Body of pancreas (tissue), 4 donors: ENCODE measurements at regions not wholly inside any gene's neighbourhood (a gene's known extent, or its start where the extent isn't known, plus 50 kb on each side); places are given as distances from the start of the nearest gene placed in this dataset.

Source experiments
- ATAC-seq: fragments of 150-250 bp; one replicate; pipeline ENCODE4 v1.9.1; 2016
- DNase-seq, 4 donors: peaks; one replicate each; pipeline ENCODE4 v3.0.0-alpha.2; 2019
- H3K27ac ChIP-seq, 4 donors: fragments of 200-600 bp; sonication (generic); 1 replicate in 3 of 4; 2 replicates in 1 of 4; pipeline versions ENCODE4 v1.5.1 to v1.6.1; 2016 to 2019; ENCODE audit warnings: mild to moderate bottlenecking in 1 of 4, mixed read lengths in 1 of 4, moderate library complexity in 1 of 4
- H3K27me3 ChIP-seq, 2 donors: fragments of 200-600 bp; sonication (generic); one replicate each; pipeline ENCODE4 v1.6.0; 2016; ENCODE audit warnings: mild to moderate bottlenecking in 1 of 2
- H3K36me3 ChIP-seq, 2 donors: fragments of 200-600 bp; sonication (generic); replicated peaks in 1 of 2; 2 replicates each; pipeline ENCODE4 v1.5.1; 2016; ENCODE audit warnings: low read depth in 2 of 2; ENCODE audit not compliant: insufficient read depth in 1 of 2
- H3K4me1 ChIP-seq: fragments of 200-600 bp; sonication (generic); one replicate; pipeline ENCODE4 v1.6.0; 2016
- H3K4me3 ChIP-seq, 2 donors: fragments of 200-600 bp; sonication (generic); 1 replicate in 1 of 2; 2 replicates in 1 of 2; pipeline ENCODE4 v1.5.1; 2016 to 2019
- H3K9me3 ChIP-seq, 3 donors: fragments of 200-600 bp; sonication (generic); 1 replicate in 2 of 3; 2 replicates in 1 of 3; pipeline ENCODE4 v1.5.1; 2016
- CTCF ChIP-seq, 7 experiments: fragments of 450-650 bp in 4 of 7; fragments of 200-600 bp in 3 of 7; sonication (generic) in 3 of 7; IDR thresholded peaks; one replicate each; pipeline ENCODE4 v1.5.1; 2016 to 2019; ENCODE audit warnings: antibody characterized with exemption in 7 of 7
- POLR2A ChIP-seq, 3 donors: fragments of 450-650 bp; IDR thresholded peaks; one replicate each; pipeline ENCODE4 v1.6.1; 2016; ENCODE audit warnings: antibody characterized with exemption in 3 of 3, mild to moderate bottlenecking in 2 of 3
- WGBS, 2 donors: methylation state at CpG; one replicate each; pipeline ENCODE4 v1.1.5; 2017; 5-methylcytosine and 5-hydroxymethylcytosine counted together
- intact Hi-C: fragments of 100-400 bp; cut with DNase I; formaldehyde crosslinking; loops from one replicate; pipeline ENCODE4 v1.15.1; 2023

- intact Hi-C loops: no loop called here
- no peaks in the 10 kb centered on the region for H3K36me3 ChIP-seq
- DNase-seq (no peak), ATAC-seq (no peak)
- no peaks in the 10 kb centered on the region for H3K4me1 ChIP-seq
- WGBS, 2 donors: 64% methylated on average over 4 of the region's 4 CpGs
- no peaks in the 10 kb centered on the region for H3K27me3 ChIP-seq
- no peak for TF ChIP-seq POLR2A (IDR thresholded peaks at IDR 0.05)
- no peak overlapping the region for H3K27ac ChIP-seq
- H3K4me3 ChIP-seq: no peak overlapping the region
- no peaks in the 10 kb centered on the region for H3K9me3 ChIP-seq
These were observed 308.1 kb downstream of the TMX3 start for GRCh38 chr18:68406761-68407160.

DNA sequence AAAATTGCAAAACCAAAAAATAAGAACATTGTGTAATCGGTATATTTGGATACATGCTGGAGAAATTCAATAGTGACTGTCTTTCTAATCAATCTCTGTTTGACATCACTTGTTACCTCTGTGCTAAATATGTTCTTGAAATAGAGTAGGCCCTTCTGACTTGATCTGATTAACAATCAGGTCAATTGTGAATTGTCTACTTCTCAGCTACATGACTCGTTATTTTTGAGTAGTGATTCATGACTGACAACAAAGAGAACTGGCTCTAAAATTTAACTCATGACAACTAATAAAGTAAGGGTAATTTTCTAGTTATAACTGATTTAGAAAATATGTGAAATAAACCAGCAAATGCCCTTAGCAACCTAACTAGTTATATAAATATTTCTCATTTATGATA lies 312.1 kb downstream of the TMX3 start:
- DNase-seq (no peak), ATAC-seq (no peak)
- TF ChIP-seq CTCF (IDR thresholded peaks at IDR 0.05) (no peak), POLR2A (IDR thresholded peaks at IDR 0.05) (no peak)
- 34 to 53% methylated on average over 2 of the region's 2 CpGs for WGBS, 2 donors
- no peak overlapping the region for H3K4me3 ChIP-seq
- no peaks in the 10 kb centered on the region for H3K36me3 ChIP-seq
- intact Hi-C loops: no loop called here
- H3K27me3 ChIP-seq: no peaks in the 10 kb centered on the region
- no peaks in the 10 kb centered on the region for H3K4me1 ChIP-seq
- H3K9me3 ChIP-seq: no peaks in the 10 kb centered on the region
- H3K27ac ChIP-seq: no peak overlapping the region

GRCh38 chr18:68400889-68401288 lies 314.0 kb downstream of the TMX3 start:
- no peaks in the 10 kb centered on the region for H3K9me3 ChIP-seq
- H3K27ac ChIP-seq: no peak overlapping the region
- no peaks in the 10 kb centered on the region for H3K27me3 ChIP-seq
- 62 to 70% methylated on average over 3 of the region's 3 CpGs for WGBS, 2 donors
- no peak for TF ChIP-seq POLR2A (IDR thresholded peaks at IDR 0.05)
- TF ChIP-seq CTCF (IDR thresholded peaks at IDR 0.05): no peak
- DNase-seq: no peak
- ATAC-seq: no peak
- no peaks in the 10 kb centered on the region for H3K36me3 ChIP-seq
- H3K4me1 ChIP-seq: no peaks in the 10 kb centered on the region
- no peak overlapping the region for H3K4me3 ChIP-seq
- intact Hi-C loops: no loop called here

DNA sequence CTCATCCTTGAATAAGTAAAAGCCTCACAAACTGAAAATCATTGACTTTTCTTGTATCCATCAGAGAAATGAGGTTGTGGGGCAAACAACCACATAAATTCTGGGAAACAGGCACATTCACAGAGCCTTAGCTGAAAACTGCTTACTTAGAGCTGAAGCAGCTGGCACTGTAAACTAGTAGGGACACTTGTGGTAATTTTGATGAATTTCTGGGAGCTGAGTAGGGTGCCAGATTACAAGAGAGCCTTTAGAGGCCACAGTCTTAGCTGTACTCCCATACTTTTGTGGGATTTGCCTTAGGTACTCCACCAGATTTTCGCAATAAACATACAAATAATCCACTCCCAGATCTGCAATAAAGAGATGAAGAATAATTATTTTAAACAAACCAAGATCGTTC lies 315.2 kb downstream of the TMX3 start:
- H3K4me1 ChIP-seq: no peaks in the 10 kb centered on the region
- no peaks in the 10 kb centered on the region for H3K9me3 ChIP-seq
- no peak for ATAC-seq
- H3K4me3 ChIP-seq: no peak overlapping the region
- H3K27me3 ChIP-seq: no peaks in the 10 kb centered on the region
- 52 to 62% methylated on average over 2 of the region's 2 CpGs for WGBS, 2 donors
- no peak overlapping the region for H3K27ac ChIP-seq
- no peak for DNase-seq
- no peaks in the 10 kb centered on the region for H3K36me3 ChIP-seq
- intact Hi-C loops: no loop called here
- TF ChIP-seq POLR2A (IDR thresholded peaks at IDR 0.05) (no peak), CTCF (IDR thresholded peaks at IDR 0.05) (no peak)

DNA sequence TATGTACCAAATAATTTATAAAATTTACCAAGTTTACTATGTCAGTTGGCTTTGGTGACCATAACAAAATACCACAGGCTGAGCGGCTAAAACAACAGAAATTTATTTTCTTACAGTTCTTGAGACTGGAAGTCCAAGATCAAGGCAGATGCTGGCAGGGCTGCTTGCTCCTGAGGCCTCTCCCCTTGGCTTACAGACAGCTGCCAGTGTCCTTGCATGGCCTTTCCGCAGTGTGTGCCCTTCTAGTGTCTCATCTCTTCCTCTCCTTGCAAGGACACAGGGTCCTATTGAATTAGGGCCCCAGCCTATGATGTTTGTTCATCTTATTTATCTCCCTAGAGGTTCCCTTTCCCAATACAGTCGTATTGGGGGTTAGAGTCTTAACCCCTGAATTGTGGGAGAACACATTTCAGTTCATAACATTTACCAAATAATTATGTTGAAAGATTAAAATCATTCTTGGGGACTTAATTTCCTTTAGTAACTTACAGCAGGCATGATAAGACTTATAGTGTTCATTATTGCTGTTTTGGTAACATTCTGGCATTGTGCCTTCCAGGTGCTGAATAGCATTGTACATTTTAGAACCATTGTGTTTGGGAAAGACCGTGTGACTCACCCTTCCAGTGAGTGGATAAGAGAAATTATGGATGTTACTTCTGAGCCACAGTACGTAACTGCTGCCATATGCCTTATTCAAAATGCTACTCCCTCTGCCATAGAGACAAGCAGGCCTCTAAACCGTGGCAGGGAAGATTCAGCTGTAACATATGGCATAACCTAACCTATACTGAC lies 317.5 kb downstream of the TMX3 start:
- ATAC-seq (no peak), DNase-seq (no peak)
- no peak overlapping the region for H3K4me3 ChIP-seq
- no peaks in the 10 kb centered on the region for H3K27me3 ChIP-seq
- H3K9me3 ChIP-seq: no peaks in the 10 kb centered on the region
- H3K36me3 ChIP-seq: no peaks in the 10 kb centered on the region
- intact Hi-C loops: no loop called here
- H3K27ac ChIP-seq: no peak overlapping the region
- no peak for TF ChIP-seq CTCF (IDR thresholded peaks at IDR 0.05)
- TF ChIP-seq POLR2A (IDR thresholded peaks at IDR 0.05): no peak
- WGBS, 2 donors: 61 to 63% methylated on average over 6 of the region's 6 CpGs
- no peaks in the 10 kb centered on the region for H3K4me1 ChIP-seq
